HT-29 (cell line): ENCODE measurements at regions not wholly inside any gene's neighbourhood (a gene's known extent, or its start where the extent isn't known, plus 50 kb on each side); places are given as distances from the start of the nearest gene placed in this dataset.

Experiments
- DNase-seq: peaks from one replicate; pipeline ENCODE4 v3.0.0-alpha.2; 2015; ENCODE audit warnings: low spot score

- no peak for DNase-seq
These were observed 201.6 kb downstream of the SLITRK5 start for GRCh38 chr13:87872813-87873212.

DNA sequence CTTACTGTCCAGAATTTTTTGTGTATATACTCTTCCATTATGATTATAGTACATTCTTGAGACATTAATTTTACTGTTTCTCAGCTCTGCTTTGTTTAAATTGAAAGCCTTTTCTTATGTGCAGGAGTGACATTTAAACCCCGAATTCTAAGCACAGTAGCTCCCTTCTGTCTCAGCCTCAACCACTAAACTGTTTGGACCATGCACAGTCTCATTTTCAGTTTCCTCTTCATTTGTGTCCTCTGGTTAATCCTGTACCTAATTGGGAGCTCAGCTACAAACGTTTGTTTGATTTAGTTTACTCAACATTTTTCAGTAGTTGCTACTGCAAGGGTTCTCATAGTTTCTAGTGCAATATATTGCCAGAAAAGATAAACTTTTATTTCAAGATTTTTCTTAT, 206.3 kb downstream of the SLITRK5 start:
- DNase-seq: no peak

- DNase-seq: no peak
These were observed 207.5 kb downstream of the SLITRK5 start for GRCh38 chr13:87878706-87879105.

GRCh38 chr13:87884884-87885283, 213.7 kb downstream of the SLITRK5 start:
- no peak for DNase-seq

DNA sequence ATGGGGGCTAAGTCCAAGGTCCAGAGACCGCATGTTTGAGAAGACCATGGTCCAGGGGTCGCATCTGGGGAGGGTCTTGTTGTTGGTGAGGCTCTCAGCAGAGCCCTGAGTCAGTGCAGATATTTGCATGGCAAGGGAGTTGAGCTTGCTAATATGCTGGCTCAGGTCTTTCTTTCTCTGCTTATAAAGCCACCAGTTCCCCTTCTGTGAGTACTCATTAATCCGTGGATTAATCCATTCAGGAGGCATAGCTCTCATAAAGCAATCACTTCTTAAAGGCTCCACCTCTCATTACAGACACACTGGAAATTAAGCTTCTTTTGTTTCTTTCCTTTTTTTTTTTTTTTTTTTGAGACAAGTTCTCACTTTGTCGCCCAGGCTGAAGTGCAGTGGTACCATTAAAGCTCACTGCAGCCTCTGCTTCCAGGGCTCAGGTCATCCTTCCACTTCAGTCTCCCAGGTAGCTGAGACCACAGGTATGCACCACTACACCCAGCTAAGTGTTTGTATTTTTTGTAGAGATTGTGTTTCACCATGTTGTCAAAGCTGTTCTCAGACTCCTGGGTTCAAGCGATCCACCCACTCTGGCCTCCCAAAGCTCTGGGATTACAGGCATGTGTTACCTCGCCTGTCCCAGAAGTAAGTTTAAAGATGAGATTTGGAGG, 216.4 kb downstream of the SLITRK5 start:
- no peak for DNase-seq

DNA sequence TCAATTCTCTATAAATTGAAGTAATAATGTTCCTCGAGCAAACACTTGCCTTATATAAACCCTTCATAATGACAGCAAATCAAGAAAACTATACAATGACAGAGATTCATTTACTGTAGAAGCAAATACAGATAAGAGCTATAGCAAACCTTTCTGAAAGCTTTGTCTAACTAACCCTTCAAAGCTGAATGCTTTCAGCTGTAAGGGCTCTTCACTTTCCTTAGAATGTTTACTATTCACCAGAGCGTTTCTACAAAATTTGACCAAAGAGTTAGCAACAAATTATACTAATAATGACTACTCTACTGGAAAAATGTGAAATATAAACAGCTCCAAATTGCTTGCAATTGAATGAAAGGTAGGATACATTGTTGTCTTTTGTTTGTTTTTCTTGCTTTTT, 218.1 kb downstream of the SLITRK5 start:
- no peak for DNase-seq

- DNase-seq: no peak
These were observed 222.0 kb downstream of the SLITRK5 start for GRCh38 chr13:87893186-87893585.

- no peak for DNase-seq
These were observed 222.9 kb downstream of the SLITRK5 start for GRCh38 chr13:87894059-87894458.

DNA sequence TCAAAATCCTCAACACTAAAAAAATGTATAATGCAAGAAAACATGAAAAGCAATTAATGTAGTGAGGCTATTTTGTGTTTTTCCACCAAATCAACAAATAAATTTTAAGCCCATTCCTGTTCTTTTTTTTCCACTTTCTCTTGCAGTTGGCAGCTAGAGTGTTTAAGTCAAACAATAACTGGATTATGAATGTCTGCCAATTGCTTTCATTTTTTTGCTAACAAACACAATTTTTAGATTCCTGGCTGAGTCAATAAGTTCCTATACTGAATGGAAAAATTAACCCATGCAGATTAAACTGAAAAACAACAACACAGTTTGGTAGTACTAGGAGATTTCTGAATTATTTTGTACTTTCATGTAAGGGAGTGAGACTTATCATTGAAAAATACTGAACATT, 232.4 kb downstream of the SLITRK5 start:
- DNase-seq: no peak

DNA sequence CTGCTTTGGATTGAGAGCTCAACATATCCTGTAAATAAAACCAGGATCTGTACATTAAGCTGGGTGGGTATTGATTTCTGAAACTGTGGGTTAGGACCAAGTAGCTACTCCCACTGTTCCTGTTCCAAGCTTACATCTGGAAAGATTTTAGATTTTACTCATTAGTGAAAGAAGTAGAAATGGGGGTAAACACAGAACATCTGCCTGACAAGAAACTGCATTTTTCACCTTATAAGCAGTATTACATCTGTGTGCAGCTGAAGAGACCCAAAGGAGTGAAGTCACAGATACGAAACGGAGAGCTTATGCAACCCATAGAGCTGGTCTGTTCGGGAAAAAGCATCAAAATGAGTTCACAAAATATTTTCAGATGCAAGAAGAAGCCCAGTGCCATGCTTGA, 235.2 kb downstream of the SLITRK5 start:
- DNase-seq: no peak

GRCh38 chr13:87907202-87907601, 236.0 kb downstream of the SLITRK5 start:
- DNase-seq: no peak

DNA sequence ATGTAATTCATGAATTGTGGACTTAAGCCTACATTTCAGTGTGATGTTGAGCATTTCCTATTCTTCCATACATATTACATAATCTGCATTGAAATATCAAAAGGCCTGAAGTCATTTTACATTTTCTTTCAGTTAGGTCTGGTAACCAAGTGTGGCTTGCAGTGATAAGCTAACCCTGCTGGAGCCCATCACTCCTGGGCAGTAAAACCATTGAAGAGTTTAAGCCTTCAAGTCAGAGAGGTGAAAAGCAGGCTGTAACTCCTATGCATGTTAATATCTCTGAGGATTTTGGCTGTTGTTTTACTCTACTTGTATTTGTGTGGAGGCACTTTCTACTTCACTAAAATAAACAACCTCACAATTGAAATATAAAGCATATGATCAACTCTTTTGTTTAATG, 248.8 kb downstream of the SLITRK5 start:
- no peak for DNase-seq

GRCh38 chr13:87923753-87924152, 252.6 kb downstream of the SLITRK5 start:
- DNase-seq: no peak

DNA sequence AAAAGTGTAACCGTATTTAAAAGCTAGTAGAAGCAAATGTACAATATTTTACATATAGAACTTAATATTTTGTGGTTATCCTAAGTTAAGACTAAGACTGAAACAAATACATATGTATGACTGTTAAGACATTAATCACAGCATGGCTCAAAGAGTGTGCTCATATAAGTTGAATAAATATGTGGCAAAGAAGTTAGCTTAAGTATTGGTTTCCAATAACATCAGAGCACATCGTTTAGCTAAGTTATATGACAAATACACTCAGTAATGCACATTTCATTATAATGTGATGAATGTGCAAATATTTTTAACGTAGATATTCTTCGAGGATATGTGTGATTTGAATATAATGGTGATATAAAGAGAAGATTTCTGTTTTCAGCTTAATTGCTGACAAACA, 253.8 kb downstream of the SLITRK5 start:
- no peak for DNase-seq

DNA sequence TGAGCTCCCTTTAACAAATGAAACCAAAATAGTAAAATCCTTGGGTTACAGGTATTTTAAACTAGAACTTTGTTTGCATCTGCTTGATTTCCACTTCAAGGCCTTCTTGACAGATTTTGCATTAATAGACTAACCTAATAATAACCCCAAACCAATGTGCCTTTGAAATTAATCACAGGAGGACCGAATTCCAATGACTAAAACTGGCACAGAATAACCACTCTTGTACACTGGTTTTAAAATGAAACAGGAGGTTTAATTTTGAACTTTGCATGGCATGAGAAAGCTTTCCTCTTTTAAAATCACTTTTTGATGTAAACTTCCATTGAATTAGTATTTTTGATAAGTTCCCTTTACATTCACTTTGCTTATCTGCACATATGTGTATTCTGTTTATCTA, 269.6 kb downstream of the SLITRK5 start:
- DNase-seq: no peak

DNA sequence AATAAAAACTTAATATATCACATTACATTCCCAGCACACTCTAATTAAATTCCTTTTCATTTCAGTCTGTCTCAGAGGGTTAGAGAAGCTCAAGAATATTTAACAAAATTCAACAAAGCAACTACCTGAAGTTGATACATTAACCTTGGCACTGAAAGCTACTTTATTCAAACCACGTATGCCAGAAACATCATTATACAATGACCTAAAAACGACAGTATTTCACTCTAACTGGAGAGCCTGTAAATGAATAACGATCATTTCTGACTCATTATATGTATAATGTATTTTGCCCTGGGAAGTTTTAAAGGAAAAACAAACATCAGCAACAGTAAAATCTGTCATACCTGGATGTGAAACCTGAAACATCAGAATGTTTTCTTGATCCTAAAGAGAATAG, 270.1 kb downstream of the SLITRK5 start:
- no peak for DNase-seq

- no peak for DNase-seq
These were observed 271.0 kb downstream of the SLITRK5 start for GRCh38 chr13:87942205-87942604.

DNA sequence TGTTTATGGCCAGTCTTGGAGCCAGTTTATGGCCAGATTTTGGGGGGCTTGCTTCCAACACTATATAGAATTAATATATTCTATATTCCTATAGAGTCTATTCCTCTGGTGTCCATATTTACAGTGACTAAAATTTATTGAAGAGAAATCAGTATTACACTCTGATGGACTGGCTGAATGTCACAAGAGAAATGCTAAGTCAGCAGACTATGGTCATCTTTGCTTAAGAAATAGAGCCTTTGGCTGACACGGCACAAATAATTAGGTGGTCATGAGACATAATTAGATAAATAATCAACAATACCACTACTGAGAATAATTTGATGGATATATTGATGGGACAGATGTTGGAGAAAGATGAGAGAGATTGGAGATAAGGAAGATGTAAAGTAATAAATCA, 272.9 kb downstream of the SLITRK5 start:
- DNase-seq: no peak

GRCh38 chr13:87952377-87952776, 281.2 kb downstream of the SLITRK5 start:
- no peak for DNase-seq

DNA sequence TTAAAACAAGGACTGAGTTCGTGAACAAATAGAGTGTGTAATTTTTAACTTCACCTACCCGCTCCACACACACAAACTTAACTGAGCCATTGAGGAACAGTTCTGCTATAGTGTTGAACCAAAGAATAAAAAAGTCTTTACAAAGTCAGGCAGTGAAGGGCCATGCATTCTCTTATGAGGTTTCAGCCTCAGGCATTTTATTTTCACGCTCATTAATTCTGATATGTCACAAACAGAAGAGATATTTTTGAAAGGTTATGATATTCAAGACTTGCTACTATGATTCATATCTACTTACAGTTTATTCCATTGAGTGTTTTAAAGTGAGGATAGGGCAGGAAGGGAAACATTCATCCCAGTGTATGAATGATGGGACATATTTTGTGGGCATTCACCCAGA, 282.2 kb downstream of the SLITRK5 start:
- DNase-seq: no peak

GRCh38 chr13:87954091-87954490, 282.9 kb downstream of the SLITRK5 start:
- no peak for DNase-seq

GRCh38 chr13:87961546-87961945, 290.4 kb downstream of the SLITRK5 start:
- DNase-seq: no peak

GRCh38 chr13:87972568-87972967, 301.4 kb downstream of the SLITRK5 start:
- no peak for DNase-seq

DNA sequence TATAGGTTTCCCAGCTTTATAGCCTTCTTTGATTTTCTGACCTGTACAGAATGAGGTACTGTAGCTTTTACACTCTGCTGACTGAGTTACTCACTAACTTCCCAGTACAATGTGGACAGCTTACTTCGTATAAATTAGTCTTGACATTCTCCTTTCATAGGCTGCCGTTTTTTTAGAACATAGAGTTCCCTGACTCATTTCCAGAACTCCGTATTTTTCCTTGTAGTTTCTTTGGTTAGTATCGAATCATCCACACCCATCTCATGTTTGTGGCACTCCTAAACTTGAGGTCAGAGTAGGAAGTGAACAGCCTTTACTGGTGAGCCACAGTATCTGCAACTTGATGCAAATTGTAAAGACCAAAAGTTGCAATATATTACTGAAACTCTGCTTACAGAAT, 303.9 kb downstream of the SLITRK5 start:
- DNase-seq: no peak
